GM12874 (cell line): ENCODE measurements at regions not wholly inside any gene's neighbourhood (a gene's known extent, or its start where the extent isn't known, plus 50 kb on each side); places are given as distances from the start of the nearest gene placed in this dataset.

ENCODE experiments used
- CTCF ChIP-seq: IDR thresholded peaks from 2 replicates; pipeline ENCODE4 v1.5.1; 2011; ENCODE audit warnings: low read depth, mild to moderate bottlenecking, control low read depth, low read length, moderate library complexity; ENCODE audit not compliant: insufficient read depth

- TF ChIP-seq CTCF, result no peak
Observed at GRCh38 chr6:23086100-23086499, 516.7 kb downstream of the HDGFL1 start.

- no peak for TF ChIP-seq CTCF
Observed at GRCh38 chr6:23087471-23087870, 518.1 kb downstream of the HDGFL1 start.

- TF ChIP-seq CTCF, result no peak
Observed at GRCh38 chr6:23088761-23089160, 519.4 kb downstream of the HDGFL1 start.

GRCh38 chr6:23089981-23090380 lies 520.6 kb downstream of the HDGFL1 start:
- TF ChIP-seq CTCF, result no peak

- no peak for TF ChIP-seq CTCF
Observed at GRCh38 chr6:23091795-23092194, 522.4 kb downstream of the HDGFL1 start.

- TF ChIP-seq CTCF, result no peak
Observed at GRCh38 chr6:23096876-23097275, 527.5 kb downstream of the HDGFL1 start.

DNA sequence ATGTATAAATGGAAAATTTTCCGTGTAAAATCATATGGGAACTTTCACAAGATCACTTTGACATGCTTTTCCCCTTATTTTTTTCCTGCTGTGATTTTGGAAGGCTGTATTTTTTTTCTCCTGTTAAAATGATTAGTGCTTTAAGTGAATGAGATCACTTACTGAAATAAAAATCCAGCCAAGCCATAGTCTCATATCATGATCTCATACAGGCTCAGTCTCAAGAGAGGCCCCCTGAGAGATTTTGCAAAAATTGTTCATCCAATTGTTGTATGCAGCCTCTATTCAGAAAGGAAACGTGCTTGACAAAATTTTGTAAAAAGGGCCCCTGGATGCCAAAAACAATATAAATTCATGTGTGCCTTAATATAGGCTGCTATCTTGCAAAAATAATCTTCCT lies 528.2 kb downstream of the HDGFL1 start:
- no peak for TF ChIP-seq CTCF

GRCh38 chr6:23106951-23107350 lies 537.6 kb downstream of the HDGFL1 start:
- TF ChIP-seq CTCF, result no peak
